ENCODE measurements at regions not wholly inside any gene's neighbourhood (a gene's known extent, or its start where the extent isn't known, plus 50 kb on each side); places are given as distances from the start of the nearest gene placed in this dataset.

DNA sequence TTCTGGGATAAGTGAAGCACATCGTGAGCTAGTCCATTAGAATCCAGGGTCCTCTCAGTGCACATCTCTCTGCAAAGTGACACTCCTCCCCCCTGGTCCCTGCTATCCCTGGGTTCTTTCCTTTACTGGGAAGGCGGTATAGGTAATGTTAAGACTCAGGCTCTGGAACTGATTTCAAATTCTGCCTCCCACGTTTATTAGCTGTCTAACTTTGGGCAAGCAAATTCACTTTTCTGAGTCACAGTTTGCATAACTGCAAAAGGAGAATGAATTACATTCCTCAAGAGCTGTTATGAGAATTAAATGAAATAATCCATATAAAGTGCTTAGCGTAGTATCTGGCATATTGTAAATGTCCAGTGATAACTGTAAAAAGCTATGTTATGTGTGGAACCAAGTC lies 168.1 kb upstream of the LRRN1 start:
- TF ChIP-seq, protein P1, sequence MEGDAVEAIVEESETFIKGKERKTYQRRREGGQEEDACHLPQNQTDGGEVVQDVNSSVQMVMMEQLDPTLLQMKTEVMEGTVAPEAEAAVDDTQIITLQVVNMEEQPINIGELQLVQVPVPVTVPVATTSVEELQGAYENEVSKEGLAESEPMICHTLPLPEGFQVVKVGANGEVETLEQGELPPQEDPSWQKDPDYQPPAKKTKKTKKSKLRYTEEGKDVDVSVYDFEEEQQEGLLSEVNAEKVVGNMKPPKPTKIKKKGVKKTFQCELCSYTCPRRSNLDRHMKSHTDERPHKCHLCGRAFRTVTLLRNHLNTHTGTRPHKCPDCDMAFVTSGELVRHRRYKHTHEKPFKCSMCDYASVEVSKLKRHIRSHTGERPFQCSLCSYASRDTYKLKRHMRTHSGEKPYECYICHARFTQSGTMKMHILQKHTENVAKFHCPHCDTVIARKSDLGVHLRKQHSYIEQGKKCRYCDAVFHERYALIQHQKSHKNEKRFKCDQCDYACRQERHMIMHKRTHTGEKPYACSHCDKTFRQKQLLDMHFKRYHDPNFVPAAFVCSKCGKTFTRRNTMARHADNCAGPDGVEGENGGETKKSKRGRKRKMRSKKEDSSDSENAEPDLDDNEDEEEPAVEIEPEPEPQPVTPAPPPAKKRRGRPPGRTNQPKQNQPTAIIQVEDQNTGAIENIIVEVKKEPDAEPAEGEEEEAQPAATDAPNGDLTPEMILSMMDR (IDR thresholded peaks at IDR 0.05), result no peak
- TF ChIP-seq EZH2 (IDR thresholded peaks at IDR 0.05; ENCODE audit: borderline replicate concordance, insufficient read depth, low read depth, low read length, poor library complexity, severe bottlenecking), result no peak

All from B cell (primary cell).